ENCODE measurements at regions not wholly inside any gene's neighbourhood (a gene's known extent, or its start where the extent isn't known, plus 50 kb on each side); places are given as distances from the start of the nearest gene placed in this dataset.

DNA sequence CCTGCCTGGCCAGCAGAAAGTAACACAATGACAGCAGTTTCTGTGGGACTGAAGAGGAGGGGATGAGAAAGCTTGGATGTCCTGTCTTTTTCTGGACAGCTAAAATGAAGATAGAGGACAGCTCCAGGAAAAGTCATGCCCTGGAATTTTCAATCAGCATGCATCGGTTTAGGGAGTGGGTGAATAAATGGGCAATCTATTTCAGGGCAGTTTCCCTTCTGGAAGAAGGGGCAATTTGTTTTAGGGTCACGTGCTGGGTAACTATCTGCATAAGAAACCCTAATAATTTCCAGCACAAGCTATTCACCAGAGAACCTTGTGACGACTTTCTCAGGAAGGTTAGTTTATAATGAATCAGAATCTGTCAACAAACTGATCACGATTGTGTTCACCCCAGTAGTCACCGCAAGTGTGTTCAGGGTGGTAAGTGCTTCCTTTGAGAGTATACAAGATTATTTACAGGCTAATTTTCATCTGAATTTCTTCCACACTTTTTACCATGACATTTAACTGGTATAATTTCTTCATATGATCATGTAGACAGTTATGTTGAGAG is 318.0 kb upstream of the GBE1 start:
- H3K27ac ChIP-seq = no peak overlapping the region
- TF ChIP-seq, protein P1, sequence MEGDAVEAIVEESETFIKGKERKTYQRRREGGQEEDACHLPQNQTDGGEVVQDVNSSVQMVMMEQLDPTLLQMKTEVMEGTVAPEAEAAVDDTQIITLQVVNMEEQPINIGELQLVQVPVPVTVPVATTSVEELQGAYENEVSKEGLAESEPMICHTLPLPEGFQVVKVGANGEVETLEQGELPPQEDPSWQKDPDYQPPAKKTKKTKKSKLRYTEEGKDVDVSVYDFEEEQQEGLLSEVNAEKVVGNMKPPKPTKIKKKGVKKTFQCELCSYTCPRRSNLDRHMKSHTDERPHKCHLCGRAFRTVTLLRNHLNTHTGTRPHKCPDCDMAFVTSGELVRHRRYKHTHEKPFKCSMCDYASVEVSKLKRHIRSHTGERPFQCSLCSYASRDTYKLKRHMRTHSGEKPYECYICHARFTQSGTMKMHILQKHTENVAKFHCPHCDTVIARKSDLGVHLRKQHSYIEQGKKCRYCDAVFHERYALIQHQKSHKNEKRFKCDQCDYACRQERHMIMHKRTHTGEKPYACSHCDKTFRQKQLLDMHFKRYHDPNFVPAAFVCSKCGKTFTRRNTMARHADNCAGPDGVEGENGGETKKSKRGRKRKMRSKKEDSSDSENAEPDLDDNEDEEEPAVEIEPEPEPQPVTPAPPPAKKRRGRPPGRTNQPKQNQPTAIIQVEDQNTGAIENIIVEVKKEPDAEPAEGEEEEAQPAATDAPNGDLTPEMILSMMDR (conservative IDR thresholded peaks at IDR 0.05) = no peak
- no peak for TF ChIP-seq ZFX (IDR thresholded peaks at IDR 0.05)

DNA sequence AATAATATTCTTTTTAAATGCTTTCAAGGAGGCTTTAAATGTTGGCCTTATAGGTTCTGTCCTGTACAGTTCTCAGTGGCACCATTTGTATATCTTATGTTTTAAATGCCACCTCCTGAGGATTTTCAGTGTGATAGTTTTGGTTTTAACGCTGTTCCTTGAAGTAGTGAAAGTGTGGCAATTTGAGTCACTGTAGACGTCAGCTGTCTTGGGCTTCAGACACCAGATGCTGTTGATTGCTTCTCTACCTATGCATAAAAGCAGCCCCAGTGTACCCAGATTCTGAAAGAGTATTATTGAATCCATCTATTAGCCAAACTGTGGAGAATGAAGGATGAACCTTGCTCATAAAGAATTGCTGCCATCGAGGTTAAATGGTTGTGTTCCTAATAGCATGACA is 316.8 kb upstream of the GBE1 start:
- TF ChIP-seq, protein P1 (conservative IDR thresholded peaks at IDR 0.05) = no peak
- TF ChIP-seq ZFX (IDR thresholded peaks at IDR 0.05) = no peak
- no peak overlapping the region for H3K27ac ChIP-seq

DNA sequence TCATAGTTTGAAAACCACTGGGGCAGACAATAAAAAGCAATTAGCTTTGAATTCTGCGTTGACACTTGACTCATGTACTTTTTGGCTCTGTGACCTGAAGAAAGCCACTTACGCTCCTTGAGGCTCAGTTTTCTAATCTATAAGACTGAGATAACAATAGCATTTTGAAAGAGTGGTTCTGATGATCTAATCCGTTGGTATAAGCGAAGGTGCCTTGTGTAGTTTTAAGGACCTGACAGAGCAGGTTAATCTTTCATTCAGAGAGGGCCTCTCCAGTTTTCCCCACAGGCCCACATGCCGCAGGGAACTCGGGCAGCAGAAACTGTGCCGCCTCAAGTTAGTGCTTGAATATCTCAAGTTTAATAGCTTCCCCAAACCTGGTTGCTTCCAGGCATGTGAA is 306.0 kb upstream of the GBE1 start:
- no peak overlapping the region for H3K27ac ChIP-seq
- TF ChIP-seq ZFX (IDR thresholded peaks at IDR 0.05) = no peak
- TF ChIP-seq, protein P1 (conservative IDR thresholded peaks at IDR 0.05) = no peak

DNA sequence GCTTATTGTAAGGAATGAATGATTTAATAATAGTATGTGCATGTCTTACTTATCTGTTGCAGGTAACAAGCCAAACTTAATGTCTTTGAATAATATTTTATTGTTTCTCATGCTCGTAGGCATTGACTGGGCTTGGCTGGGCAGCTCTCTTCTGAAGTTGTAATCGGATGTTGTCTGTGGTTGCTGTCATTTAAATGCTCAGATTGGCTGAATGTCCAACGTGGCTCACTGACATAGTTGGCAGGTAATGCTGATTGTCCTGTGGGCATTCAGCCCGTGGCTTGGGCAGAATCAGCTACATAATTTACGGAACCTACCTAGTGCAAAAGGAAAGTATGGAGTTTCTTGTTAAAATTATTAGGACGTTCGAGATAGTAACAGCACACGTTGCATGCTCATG is 297.4 kb upstream of the GBE1 start:
- H3K27ac ChIP-seq = no peak overlapping the region
- TF ChIP-seq, protein P1 (conservative IDR thresholded peaks at IDR 0.05) = no peak
- no peak for TF ChIP-seq ZFX (IDR thresholded peaks at IDR 0.05)

DNA sequence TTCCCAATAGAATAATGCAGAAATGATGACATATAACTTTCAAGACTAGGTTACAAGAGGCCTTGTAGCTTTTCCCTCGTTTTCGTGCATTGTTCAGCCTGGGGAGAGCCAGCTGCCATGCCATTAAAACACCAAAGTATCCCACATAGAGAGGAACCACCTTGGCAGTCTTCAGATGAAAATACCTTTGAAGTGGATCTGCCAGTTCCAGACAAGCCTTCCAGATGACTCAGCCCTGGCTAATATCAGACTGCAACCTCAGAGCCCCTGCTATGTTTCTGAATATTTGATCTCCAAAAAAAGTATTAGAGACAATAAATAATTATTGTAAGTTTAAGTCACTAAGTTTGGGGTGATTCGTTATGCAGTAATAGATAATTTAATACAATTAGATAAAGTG is 294.3 kb upstream of the GBE1 start:
- TF ChIP-seq, protein P1 (conservative IDR thresholded peaks at IDR 0.05) = no peak
- TF ChIP-seq ZFX (IDR thresholded peaks at IDR 0.05) = no peak
- H3K27ac ChIP-seq = no peak overlapping the region

DNA sequence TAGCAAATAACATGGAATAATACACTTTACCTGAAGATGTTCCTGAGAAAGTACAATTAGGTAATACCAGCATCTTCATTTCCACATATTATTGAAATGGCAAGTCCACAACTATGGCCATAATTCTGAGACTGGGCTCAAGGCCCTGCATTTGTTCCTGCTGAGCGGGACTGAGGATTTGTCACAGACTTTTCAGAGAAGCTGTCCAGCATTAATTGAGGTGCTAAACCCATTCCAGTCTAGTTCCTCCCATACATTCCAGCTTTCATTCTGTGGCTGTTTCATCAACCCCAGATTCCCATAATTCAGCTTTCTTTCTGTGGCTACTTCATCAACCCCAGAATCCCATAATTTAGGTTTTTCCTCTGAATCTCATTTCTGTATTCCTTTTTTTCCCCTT is 293.4 kb upstream of the GBE1 start:
- no peak overlapping the region for H3K27ac ChIP-seq

DNA sequence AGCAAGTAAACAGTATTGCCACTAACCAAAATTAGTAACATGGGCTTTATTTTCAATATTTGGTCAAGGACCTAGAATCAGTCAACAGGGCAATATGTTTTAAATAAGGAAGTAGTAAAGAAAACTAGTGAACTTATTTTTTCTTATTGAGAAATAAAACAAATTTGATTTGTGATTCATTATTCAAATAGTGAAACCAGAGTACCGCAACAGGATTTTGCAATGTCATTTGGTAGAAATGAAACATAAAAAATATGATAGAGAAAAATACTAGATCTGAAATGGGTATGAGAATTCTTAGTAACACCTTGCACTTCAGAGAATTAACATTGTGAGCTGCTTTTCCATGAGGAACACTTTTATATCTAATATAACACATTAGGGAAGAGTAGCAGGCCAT is 291.8 kb upstream of the GBE1 start:
- H3K27ac ChIP-seq = no peak overlapping the region
- TF ChIP-seq ZFX (IDR thresholded peaks at IDR 0.05) = no peak
- TF ChIP-seq, protein P1 (conservative IDR thresholded peaks at IDR 0.05) = no peak

More for the DNA sequence above, 293.4 kb upstream of the GBE1 start:
- TF ChIP-seq ZFX (IDR thresholded peaks at IDR 0.05) = no peak
- TF ChIP-seq, protein P1 (conservative IDR thresholded peaks at IDR 0.05) = no peak
